K562 (cell line): ENCODE measurements at regions not wholly inside any gene's neighbourhood (a gene's known extent, or its start where the extent isn't known, plus 50 kb on each side); places are given as distances from the start of the nearest gene placed in this dataset.

Source experiments
- CBX8 ChIP-seq: fragments of 200-600 bp; sonication (generic); IDR thresholded peaks from 2 replicates; pipeline ENCODE4 v1.6.1; 2012; ENCODE audit warnings: borderline replicate concordance, mixed run types, low read depth, mild to moderate bottlenecking, moderate library complexity, mixed read lengths, low read length, control low read depth, inconsistent platforms; ENCODE audit not compliant: poor library complexity, severe bottlenecking; ENCODE audit errors: extremely low read depth
- EHMT2 ChIP-seq: fragments of 450-650 bp; IDR thresholded peaks from 2 replicates; pipeline ENCODE4 v1.6.1; 2018; ENCODE audit warnings: antibody characterized with exemption
- FIP1L1 ChIP-seq: fragments of 200-400 bp; formaldehyde crosslinking; IDR thresholded peaks from 2 replicates; pipeline ENCODE4 v1.6.1; 2018; ENCODE audit warnings: mild to moderate bottlenecking, low read depth, low read length; ENCODE audit not compliant: poor library complexity, severe bottlenecking
- HBP1 ChIP-seq: fragments of 450-650 bp; formaldehyde crosslinking; IDR thresholded peaks from 2 replicates; pipeline ENCODE4 v1.4.0; 2022; ENCODE audit warnings: missing genetic modification characterization
- PHF20 ChIP-seq: fragments of 450-650 bp; IDR thresholded peaks from 2 replicates; pipeline ENCODE4 v1.6.1; 2018; ENCODE audit not compliant: partially characterized antibody
- POLR2A ChIP-seq: fragments of 450-650 bp; conservative IDR thresholded peaks from 2 replicates; pipeline ENCODE4 v1.6.1; 2016
- RAD21 ChIP-seq, 2 experiments: fragments of 250-450 bp in 1 of 2; fragments of 450-650 bp in 1 of 2; sonication (Bioruptor Pico) in 1 of 2; formaldehyde crosslinking in 1 of 2; IDR thresholded peaks in 1 of 2; conservative IDR thresholded peaks in 1 of 2; 2 replicates each; pipeline versions ENCODE4 v1.4.0 to v1.8.0; 2020 to 2022; ENCODE audit warnings: mild to moderate bottlenecking in 2 of 2, moderate library complexity in 1 of 2
- REST ChIP-seq, 2 experiments: fragments of 450-650 bp; formaldehyde crosslinking in 1 of 2; IDR thresholded peaks; 2 replicates each; pipeline versions ENCODE4 v1.4.0 to v1.6.1; 2014 to 2020; ENCODE audit warnings: mild to moderate bottlenecking in 2 of 2, borderline replicate concordance in 1 of 2, low read depth in 1 of 2
- STAT5B ChIP-seq: fragments of 250-450 bp; sonication (Bioruptor Pico); IDR thresholded peaks from 2 replicates; pipeline ENCODE4 v1.8.0; 2021; ENCODE audit warnings: mild to moderate bottlenecking, inconsistent platforms
- ZFP1 ChIP-seq: fragments of 450-650 bp; formaldehyde crosslinking; IDR thresholded peaks from 2 replicates; pipeline ENCODE4 v1.4.0; 2020; ENCODE audit warnings: mild to moderate bottlenecking, mixed read lengths
- ZKSCAN3 ChIP-seq: fragments of 250-450 bp; sonication (Bioruptor Pico); IDR thresholded peaks from 2 replicates; pipeline ENCODE4 v1.4.0; 2020
- ZNF121 ChIP-seq: sonication (generic); formaldehyde crosslinking; conservative IDR thresholded peaks from 2 replicates; pipeline ENCODE4 v1.8.0; 2022; ENCODE audit warnings: missing genetic modification reagents
- TF ChIP-seq, protein P1 (sequence below), 3 experiments: IDR thresholded peaks in 2 of 3; conservative IDR thresholded peaks in 1 of 3; 2 replicates each; pipeline ENCODE4 v1.5.1; 2011 to 2012; ENCODE audit warnings: low read length in 3 of 3, mild to moderate bottlenecking in 3 of 3, control low read depth in 2 of 3, improper control_type of control experiment in 1 of 3, inconsistent platforms in 1 of 3, low read depth in 1 of 3, mixed read lengths in 1 of 3, moderate library complexity in 1 of 3; ENCODE audit not compliant: insufficient read depth in 2 of 3
- TF ChIP-seq, protein P2 (sequence below), 2 experiments: fragments of 450-650 bp; conservative IDR thresholded peaks; 2 replicates each; pipeline ENCODE4 v1.6.1; 2017; ENCODE audit warnings: mild to moderate bottlenecking in 2 of 2, moderate library complexity in 2 of 2

DNA sequence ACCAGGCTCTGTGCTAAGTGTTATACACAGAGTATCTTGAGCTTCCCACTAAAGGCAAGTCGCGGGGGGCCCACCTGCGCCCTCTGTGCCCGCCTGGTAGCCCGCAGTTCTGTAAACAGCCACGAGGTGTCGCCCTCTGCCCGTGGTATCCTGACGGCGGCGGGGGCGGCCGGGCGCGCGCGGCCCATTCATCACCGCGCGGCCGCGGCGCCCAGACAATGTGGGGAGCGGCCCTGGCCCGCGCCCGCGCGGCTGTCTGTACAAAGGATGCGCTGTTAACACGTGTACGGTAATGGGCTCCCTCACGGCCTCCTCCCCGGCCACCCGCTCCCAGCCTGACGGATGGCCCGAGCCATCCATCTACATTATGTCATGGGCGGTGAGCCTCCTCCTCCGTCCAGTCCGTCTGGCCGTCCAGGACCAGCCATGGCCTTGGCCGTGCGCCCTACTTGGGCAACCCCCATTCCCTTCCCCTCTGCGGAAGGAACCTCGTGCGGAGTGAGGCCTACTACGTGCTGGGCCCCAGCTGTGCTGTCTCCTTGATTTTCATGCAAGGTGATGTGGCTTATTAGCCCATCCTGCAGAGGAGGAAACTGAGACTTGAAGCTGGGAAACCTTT is 99.4 kb downstream of the MIAT start (continued):
- TF ChIP-seq REST (IDR thresholded peaks at IDR 0.05; ENCODE audit: borderline replicate concordance) = peak; percentile 61
- no peak for TF ChIP-seq REST (CRISPR knock-in tag; IDR thresholded peaks at IDR 0.05; ENCODE audit: low read depth)
- no peak for TF ChIP-seq POLR2A
- no peak for TF ChIP-seq FIP1L1
- TF ChIP-seq, protein P1, sequence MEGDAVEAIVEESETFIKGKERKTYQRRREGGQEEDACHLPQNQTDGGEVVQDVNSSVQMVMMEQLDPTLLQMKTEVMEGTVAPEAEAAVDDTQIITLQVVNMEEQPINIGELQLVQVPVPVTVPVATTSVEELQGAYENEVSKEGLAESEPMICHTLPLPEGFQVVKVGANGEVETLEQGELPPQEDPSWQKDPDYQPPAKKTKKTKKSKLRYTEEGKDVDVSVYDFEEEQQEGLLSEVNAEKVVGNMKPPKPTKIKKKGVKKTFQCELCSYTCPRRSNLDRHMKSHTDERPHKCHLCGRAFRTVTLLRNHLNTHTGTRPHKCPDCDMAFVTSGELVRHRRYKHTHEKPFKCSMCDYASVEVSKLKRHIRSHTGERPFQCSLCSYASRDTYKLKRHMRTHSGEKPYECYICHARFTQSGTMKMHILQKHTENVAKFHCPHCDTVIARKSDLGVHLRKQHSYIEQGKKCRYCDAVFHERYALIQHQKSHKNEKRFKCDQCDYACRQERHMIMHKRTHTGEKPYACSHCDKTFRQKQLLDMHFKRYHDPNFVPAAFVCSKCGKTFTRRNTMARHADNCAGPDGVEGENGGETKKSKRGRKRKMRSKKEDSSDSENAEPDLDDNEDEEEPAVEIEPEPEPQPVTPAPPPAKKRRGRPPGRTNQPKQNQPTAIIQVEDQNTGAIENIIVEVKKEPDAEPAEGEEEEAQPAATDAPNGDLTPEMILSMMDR (IDR thresholded peaks at IDR 0.05 in 2 of 3, conservative IDR thresholded peaks at IDR 0.05 in 1 of 3; ENCODE audit: insufficient read depth in 2 of 3, low read depth in 1 of 3, low read length in 3 of 3) = peak; percentile 63 to 82 (median 66)
- TF ChIP-seq HBP1 (CRISPR knock-in tag) = no peak
- TF ChIP-seq PHF20 = no peak
- TF ChIP-seq, protein P2, sequence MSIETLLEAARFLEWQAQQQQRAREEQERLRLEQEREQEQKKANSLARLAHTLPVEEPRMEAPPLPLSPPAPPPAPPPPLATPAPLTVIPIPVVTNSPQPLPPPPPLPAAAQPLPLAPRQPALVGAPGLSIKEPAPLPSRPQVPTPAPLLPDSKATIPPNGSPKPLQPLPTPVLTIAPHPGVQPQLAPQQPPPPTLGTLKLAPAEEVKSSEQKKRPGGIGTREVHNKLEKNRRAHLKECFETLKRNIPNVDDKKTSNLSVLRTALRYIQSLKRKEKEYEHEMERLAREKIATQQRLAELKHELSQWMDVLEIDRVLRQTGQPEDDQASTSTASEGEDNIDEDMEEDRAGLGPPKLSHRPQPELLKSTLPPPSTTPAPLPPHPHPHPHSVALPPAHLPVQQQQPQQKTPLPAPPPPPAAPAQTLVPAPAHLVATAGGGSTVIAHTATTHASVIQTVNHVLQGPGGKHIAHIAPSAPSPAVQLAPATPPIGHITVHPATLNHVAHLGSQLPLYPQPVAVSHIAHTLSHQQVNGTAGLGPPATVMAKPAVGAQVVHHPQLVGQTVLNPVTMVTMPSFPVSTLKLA (conservative IDR thresholded peaks at IDR 0.05) = no peak
- TF ChIP-seq ZKSCAN3 (CRISPR knock-in tag) = no peak
- TF ChIP-seq CBX8 = no peak
- no peak for TF ChIP-seq STAT5B (CRISPR knock-in tag)
- no peak for TF ChIP-seq ZFP1 (CRISPR knock-in tag)
- TF ChIP-seq ZNF121 (CRISPR knock-in tag) = no peak
- no peak for TF ChIP-seq EHMT2
- TF ChIP-seq RAD21 (CRISPR knock-in tag; conservative IDR thresholded peaks at IDR 0.05 in 1 of 2, IDR thresholded peaks at IDR 0.05 in 1 of 2) = peak; percentile 63 to 80
